ENCODE measurements at regions not wholly inside any gene's neighbourhood (a gene's known extent, or its start where the extent isn't known, plus 50 kb on each side); places are given as distances from the start of the nearest gene placed in this dataset.

- no peak for TF ChIP-seq CTCF (conservative IDR thresholded peaks at IDR 0.05; ENCODE audit: low read depth, low read length)
Observed at GRCh38 chr20:11447371-11448100, 470.2 kb upstream of the BTBD3 start.

GRCh38 chr20:11448554-11448953, 469.1 kb upstream of the BTBD3 start:
- no peak for DNase-seq (ENCODE audit: low read depth)
- no peak for TF ChIP-seq CTCF (conservative IDR thresholded peaks at IDR 0.05; ENCODE audit: low read depth, low read length)
- no peak overlapping the region for H3K4me3 ChIP-seq (ENCODE audit: low read length)

More at GRCh38 chr20:11447371-11448100, 470.2 kb upstream of the BTBD3 start:
- DNase-seq (ENCODE audit: low read depth) = no peak
- H3K4me3 ChIP-seq (ENCODE audit: low read length) = no peak overlapping the region

GRCh38 chr20:11451793-11452291, 465.9 kb upstream of the BTBD3 start:
- DNase-seq (ENCODE audit: low read depth) = no peak
- no peak for TF ChIP-seq CTCF (conservative IDR thresholded peaks at IDR 0.05; ENCODE audit: low read depth, low read length)
- H3K4me3 ChIP-seq (ENCODE audit: low read length) = no peak overlapping the region

GRCh38 chr20:11452326-11452725, 465.4 kb upstream of the BTBD3 start:
- no peak for TF ChIP-seq CTCF (conservative IDR thresholded peaks at IDR 0.05; ENCODE audit: low read depth, low read length)
- no peak overlapping the region for H3K4me3 ChIP-seq (ENCODE audit: low read length)
- no peak for DNase-seq (ENCODE audit: low read depth)

- DNase-seq (ENCODE audit: low read depth) = no peak
- H3K4me3 ChIP-seq (ENCODE audit: low read length) = no peak overlapping the region
- no peak for TF ChIP-seq CTCF (conservative IDR thresholded peaks at IDR 0.05; ENCODE audit: low read depth, low read length)
Observed at GRCh38 chr20:11453430-11453829, 464.3 kb upstream of the BTBD3 start.

- no peak for TF ChIP-seq CTCF (conservative IDR thresholded peaks at IDR 0.05; ENCODE audit: low read depth, low read length)
- DNase-seq (ENCODE audit: low read depth) = peak; percentile 78
- no peak overlapping the region for H3K4me3 ChIP-seq (ENCODE audit: low read length)
Observed at GRCh38 chr20:11454966-11455799, 462.5 kb upstream of the BTBD3 start.
